Fibroblast of skin of left quadriceps (primary cell): ENCODE measurements at regions not wholly inside any gene's neighbourhood (a gene's known extent, or its start where the extent isn't known, plus 50 kb on each side); places are given as distances from the start of the nearest gene placed in this dataset.
A peak's percentile ranks its signal among the peaks of the same experiment; 100 is the strongest.
"Not testable (repeated sequence)": the region's sequence is repeated elsewhere in the genome, so short reads cannot be mapped to it uniquely, and the experiment has no call there.

Experiments used
- DNase-seq, 2 experiments: peaks; one replicate each; pipeline ENCODE4 v3.0.0-alpha.2; 2013; ENCODE audit warnings: low read depth in 2 of 2

DNA sequence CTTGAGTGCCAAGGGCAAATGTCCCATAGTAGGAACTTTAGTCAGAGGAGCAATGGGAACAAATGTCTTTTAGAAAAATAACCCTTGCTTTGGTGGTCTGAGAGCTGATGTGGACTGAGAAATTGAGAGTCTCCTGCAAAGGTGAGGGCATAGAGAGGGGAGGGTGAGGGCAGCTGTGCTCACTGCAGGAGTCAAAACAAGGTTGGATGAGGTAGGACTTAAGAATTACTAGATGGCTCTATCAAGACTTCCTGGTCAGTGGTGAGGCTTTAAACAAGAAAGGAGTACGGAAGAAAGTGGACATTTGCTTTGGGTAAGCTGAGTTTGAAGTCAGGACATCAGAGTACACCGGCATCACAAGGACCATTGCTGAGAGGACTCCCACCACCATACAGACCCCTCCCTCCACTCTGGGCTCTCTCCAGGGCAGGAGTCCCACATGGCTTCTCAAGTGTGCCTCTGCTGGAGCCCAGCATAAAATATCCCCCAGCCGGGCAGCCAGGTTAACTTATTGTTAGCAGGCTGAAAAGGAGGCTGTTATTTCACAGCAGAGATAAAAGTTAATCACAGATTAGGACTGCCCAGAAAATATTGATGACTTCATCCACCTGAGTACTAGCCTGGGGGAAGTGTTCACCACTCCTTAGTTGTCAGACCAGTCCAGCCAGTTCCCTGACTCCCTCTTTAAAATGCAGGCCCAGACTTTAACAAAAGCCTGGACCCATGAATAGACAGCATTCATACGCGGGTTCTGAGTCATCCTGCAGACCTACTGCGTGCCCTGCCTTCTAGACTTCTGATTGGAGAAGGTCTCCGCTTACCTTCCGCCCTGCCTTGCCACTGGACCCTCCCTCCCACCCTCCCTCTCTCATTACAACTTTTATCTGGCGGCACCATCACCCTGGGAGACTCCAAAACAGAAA, 167.2 kb downstream of the BCL2L11 start:
- not testable (repeated sequence) for DNase-seq

DNA sequence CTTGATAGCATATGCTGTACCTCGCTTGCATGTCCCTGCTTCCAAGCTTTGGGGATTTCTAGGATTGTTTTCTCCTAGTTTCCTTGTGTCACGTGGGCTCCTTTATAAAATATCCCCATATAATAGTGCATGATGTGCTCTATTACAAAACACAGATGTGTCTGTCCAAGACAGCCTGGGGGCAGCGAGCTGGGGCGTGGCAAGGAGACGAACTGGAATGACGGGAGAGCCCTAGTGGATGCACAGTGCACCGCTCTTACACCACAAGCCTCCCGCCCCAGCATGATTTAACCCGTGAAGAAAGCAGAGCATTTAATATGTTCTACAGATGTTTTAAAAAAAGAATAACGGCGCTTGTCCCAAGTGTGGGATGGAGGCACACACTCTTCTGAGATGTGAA, 169.7 kb downstream of the BCL2L11 start:
- not testable (repeated sequence) for DNase-seq

DNA sequence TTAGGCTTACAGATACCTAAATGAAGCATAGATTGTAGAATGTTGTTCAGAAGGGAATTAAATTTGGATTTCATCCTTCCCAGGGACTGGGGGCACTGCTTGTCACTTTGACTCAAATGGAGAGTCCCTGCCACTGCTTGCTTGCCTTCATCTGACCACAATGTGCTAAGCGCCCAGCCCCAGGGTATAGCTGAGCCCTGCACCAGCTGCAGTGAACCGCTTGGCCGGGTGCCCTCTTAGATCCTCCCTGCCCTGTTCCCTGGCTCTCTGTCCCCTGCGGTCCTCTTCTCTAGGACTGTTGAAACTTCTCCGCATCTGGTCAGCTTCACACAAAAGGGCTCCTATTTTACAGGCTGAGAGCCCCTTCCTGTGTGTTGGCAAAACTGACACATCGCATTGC, 170.9 kb downstream of the BCL2L11 start:
- not testable (repeated sequence) for DNase-seq

DNA sequence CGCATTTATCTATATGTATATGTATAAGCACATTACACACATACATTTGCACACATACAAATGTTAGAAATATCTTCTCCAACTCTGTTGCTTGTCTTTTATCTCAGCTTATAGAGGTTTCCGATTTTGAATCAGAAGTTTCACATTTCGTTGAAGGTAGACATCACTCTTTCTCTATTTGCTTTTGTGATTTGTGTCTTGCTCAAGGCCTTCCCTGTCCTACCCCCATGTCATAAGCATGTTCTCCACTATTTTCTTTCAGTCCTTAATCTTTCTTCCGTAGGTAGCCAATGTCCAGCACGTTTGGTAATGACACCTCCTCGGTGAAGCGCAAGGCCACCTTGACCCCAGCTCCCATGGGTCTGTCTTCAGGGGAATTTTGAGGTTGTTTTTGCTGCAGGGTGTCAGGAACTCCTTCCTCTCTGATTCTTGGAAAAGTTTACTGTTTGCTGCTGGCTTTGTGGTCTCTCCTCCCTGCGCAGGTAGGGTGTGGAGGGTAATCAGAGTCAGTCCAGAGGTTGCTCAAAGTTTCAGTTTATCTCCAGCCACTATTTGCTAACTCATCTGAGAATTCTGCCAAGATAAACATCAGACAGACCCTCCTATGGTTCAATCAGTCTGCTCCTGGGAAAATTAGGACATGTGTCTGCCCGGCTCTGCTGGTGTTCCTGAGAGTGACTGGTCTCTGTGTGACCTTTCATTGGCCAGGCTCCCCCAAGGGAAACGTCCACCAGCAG, 171.7 kb downstream of the BCL2L11 start:
- DNase-seq: not testable (repeated sequence)

DNA sequence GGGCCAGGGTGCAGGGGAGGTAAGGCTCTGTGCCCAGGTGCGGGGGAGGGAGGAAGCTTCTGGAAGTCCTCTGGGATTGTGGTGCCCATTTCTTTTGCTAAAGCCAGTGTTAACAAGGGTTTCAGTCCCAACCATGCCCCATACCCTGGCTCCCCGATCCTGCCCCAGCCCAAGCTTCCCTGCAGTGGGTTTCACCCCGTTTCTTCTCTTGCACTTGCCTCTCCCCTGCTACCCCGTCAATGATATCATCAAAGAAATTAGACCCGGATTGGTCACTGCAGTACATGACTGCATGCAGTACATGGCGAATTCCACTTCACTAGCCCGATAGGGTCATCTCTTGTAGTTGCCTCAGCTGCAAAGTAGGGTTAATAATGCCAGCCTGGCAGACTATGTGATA, 174.0 kb downstream of the BCL2L11 start:
- DNase-seq: not testable (repeated sequence)

DNA sequence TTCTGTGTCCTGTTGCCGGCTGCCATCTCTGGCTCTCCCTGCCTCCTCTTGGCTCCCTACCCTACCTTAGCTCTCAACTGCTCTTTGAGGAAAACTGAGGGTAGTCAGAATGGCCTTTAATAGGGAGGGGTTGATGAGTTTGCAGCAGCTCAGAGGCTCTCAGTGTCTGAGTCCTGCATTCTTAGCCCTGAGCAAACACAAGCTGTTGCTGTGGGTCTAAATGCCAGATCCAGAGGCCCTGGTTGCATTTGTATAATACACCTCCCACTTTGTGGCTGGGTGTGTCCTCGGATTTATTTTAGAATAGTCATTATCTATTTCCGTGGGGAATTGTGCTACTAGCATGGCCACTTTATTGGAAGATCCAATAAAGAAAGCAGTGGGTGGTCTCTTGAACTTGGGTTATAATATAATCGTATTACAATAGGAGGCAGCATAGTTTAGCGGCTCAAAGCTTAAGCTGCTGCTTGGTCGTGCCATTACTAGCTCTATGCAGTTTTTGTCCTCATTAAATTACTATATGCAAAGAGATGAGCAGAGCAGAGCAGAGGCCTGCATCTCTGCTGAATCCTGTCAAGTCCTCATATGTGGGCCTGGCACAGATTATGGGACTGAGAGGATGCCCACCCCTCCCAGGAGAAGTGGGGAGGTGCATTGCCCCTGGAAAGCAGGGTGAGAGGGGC, 175.5 kb downstream of the BCL2L11 start:
- DNase-seq: not testable (repeated sequence)

DNA sequence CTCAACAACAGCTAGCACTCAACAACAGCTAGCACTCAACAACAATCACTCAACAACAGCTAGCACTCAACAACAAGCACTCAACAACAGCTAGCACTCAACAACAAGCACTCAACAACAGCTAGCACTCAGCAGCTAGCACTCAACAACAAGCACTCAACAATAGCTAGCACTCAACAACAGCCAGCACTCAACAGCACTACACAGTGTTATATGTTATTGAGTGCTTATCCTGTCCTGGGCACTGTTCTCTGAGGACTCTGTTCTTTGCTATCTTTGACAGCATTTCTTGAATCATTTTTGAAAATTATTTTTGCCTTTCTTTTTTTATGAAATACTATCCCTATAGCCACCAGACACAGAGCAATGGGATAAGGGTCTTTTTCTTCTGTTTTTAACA, 176.4 kb downstream of the BCL2L11 start:
- DNase-seq: not testable (repeated sequence)

DNA sequence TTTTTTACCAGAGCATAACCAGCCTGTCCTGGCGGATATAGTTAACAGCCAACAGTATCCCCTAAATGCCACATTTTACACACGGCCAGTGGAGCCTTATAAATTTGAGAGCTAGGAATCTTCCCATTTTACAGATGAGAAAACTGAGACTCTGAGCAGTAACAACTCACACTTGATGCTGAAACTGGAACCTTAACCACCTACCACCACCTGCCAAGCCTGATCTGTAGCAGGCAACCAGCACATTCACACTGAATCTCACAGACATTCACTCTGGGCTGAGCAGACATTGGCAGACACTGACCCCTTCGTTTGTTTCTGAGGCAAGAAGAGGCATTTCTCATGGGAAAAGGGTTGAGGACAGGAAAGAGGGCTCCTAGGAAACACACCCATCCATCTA, 178.2 kb downstream of the BCL2L11 start:
- not testable (repeated sequence) for DNase-seq

DNA sequence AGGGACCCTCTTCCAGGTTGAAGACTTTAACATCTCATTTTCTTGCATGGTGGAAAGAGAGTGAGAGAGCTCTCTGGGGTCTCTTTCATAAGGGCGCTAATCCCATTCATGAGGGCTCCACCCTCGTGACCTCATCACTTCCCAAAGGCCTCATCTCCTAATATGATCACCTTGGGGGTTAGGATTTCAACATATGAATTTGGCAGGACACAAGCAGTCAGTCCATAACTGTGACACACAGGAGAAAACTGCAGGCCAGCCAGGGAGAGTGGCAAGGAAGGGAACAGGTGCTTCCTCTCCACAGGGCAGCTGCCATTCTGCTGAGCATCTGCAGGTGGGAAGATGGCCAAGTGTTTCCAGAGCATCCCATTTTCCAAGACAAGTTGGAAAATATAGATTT, 178.9 kb downstream of the BCL2L11 start:
- not testable (repeated sequence) for DNase-seq

DNA sequence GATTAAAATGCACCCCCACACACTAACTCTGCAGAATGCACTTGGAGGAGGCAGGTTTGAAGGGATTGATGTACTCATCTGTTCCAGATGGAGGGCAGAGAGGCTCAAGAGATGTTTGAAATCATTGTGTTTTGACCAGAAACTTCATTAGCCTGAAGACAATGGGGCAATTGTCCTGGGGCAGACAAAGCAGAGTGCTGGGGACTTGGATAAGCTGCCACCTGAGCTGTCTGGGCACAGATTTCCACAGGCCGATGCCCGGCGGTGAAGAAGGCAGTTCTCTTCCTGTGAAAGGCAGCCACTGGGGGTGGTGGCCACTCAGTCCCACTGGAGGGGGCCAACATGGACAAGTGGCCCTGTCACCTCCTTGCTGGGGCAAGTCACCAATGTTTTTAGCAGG, 181.0 kb downstream of the BCL2L11 start:
- not testable (repeated sequence) for DNase-seq

DNA sequence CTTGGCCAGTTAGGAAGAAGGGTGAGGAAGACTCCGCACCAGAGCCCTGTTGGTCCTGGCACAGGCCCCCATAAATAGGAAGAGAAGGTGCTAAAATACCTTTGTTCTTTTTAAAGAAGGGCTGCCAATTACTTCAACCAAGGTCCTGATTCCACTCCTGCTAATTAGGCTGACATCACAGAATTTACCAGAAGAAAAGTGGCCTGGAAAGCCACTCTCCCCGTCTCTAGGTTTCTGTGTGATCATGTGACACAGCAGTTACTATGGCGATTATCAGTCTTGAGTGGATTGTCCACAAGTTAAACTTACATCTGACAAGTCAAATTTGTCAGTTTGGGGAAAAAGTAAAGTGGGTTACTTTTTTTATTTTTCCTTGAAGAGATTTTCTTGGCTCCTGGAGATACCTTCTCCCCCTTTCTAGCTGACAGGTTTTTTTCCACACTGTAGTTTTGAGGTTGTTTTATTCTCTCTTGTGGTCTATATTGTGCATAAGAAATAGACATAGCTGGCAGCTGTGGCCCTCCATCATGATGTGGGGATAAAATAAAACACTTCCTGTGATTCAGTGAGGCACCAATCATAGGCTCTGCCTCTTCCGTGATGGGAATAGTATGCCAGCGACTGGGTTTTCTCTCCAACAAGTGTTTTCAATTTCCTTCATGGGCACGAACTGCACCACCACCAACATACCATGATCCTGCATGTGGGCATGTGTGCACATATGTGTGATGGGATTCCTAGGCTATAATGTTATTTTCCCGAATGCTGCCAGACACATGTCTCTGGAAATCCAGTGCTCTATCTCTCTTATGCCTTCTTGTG, 181.9 kb downstream of the BCL2L11 start:
- DNase-seq: not testable (repeated sequence)

DNA sequence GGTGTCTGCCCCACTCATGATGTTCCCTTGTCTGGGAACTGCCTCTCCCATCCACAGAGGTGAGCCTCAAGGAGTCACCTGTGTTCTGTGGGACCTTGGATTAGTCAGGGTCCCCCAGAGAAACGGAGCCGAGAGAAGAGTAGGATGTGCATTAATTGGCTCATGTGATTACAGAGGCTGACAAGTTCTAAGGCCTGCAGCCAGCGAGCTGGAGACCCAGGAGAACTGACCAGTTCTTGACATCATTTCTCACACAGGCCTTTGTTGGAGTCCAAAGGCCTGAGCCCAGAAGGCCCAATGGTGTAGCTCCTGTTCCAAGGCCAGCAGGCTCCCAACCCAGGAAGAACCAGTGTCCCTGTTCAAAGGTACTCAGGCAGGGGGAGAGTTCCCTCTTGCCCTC, 186.6 kb downstream of the BCL2L11 start:
- not testable (repeated sequence) for DNase-seq

DNA sequence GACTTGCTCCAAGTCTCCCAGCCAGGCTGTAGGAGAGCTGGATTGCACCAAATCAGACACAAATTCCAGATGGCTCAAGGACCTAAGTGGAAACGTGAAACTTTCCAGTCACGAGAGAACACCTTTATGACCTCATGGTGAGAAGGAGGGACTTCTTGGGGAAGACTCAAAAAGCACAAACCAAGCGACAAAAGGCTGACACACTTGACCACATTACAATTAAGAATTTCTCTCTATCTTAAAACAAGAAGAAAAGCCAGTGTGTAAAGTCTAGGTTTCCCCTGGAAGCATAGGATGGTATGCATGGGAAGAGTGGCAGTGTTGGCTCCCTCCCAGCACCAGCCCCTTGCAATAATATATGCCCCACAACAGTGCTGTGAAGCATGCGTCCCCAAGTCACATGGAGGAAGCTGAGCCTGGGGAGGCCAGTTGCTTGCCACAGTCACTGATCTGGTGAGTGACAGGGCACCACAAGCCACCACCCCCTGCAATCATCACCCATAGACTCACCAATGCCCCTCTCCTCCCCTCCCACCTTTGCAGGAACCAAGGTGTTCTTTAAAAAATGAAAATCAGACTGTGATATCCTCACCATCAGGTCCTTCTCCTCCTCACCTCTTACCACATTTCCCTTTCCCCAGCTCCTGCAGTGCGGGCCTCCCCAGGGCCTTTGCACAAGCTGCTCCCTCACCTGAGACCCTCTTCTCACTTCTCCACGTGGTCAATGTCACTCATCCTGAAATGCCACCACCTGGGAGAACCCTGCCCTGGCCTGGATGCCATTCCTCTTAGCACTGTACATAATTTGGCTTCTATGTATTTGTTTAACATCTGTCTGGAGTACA, 188.7 kb downstream of the BCL2L11 start:
- DNase-seq: not testable (repeated sequence)

DNA sequence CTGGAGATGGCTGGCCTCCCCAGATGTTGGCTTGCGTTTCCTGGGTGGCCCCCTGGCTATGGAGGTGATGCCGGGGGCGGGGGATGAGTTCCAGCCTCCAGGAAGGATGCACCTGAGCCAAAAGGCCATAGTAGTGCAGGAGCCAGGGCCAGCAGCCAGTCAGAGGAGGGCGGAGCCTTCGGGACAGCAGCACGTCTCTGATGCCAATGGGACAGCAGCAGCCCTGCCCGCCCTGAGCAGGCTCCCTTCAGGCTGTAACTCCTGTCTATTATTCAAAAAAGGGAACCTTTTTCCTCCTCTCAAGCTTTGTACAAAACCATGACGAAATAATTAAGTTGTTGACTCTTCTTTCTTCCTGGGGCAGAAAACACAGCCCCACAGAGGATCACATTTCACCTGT, 189.7 kb downstream of the BCL2L11 start:
- not testable (repeated sequence) for DNase-seq

DNA sequence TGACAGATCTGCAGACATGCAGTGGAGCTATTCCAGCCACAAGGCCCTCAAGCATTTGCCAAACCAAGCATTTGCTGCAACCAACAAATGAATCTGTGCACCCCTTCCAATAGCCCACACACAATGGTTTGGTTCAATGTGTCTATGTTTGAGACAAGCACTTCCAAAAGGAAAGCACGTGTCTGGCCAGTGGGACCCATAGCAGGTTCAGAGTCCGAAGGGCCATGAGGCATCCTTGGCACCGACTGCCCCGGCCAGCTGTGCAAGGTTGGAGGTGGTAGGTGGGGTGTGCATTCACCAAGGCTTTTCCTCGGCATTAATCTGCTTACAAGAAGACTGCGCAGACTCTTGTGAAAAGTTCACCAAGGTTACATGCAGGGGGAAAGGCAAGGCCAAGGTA, 190.9 kb downstream of the BCL2L11 start:
- not testable (repeated sequence) for DNase-seq

DNA sequence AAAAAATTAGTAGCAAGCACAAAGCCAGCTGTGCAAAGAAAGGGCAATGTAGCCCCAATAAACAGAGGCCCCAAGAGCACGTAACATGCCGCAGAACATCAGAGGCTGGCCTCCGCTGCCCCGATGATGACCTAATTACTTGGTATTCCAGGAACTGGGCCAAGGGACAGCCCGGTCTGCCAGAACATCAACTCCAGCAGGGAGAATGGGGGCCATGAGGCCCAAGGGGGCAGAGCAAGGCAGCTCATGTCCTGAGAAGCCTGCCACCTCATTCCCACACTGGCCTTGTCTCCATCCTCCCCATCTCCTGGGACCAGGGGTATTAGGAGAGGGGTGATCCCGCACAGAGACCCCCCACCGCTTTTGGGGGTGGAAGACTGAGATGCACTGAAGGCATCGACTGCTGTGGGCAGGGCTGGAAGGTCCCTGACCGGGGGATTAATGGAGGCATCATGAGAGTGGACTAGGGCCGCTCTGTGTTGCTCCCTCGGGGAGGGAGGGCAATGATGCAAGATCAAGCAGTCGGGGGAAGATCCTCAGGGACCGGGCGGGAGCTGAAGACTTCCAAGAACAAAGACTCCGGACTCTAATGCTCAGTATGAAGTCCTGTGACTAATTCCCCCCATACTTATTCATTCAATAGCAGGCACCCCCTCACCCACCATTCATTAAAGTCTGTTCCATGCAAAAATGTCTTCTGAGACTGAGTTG, 192.3 kb downstream of the BCL2L11 start:
- peak; percentile 8 to 16 for DNase-seq

DNA sequence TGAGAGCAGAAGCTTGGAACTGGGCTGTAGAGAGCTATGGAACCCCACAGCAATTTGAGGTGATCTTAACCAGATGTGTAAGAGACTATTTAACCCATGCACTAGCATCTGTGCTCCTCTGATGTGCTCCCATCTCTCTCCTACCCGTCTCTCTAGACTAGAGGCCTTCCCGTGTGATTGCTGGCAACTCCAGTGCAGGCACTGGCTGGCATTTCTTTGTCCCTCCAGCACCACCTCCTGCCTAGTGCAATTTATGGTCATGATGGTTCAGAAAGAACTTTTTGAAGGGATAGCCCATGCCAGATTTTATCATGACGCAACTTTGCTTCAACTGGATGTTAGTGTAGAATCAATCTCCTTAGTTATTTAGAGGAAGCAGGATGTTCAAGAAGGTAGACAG, 193.0 kb downstream of the BCL2L11 start:
- not testable (repeated sequence) for DNase-seq

DNA sequence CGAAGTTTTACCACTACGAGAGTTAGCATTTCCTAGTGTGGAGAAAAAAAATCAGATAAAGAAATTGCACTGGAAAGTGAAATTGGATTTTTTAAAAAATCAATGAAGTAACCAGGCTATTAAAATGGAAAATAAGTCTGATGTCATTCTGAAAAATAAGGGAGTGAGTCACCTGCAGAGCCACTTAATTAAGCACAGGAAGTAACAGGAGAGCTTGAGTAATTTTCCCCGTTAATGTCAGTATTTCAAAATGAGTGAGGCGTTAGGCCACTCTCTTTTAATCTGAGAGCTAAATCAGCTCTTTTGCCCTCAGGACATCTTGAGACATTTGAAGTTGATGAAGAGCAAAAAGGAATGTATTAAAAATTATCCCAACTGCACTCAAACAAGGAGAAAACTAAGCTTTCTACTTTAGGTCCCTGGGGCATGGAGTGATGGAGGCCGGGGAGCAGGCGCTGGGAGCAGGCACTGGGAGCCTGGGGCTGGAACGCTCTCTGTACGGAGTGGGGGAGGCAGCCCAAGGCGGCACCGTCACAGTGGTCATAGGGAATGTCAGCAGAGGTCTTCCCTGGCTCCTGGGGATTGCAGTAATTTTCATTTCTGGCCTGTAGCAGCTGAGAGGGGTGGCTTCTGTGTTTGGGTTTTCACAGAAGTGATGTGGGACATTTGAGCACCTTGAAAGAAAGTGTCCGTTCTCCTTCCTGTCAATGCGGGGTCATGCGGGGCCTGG, 194.6 kb downstream of the BCL2L11 start:
- not testable (repeated sequence) for DNase-seq

DNA sequence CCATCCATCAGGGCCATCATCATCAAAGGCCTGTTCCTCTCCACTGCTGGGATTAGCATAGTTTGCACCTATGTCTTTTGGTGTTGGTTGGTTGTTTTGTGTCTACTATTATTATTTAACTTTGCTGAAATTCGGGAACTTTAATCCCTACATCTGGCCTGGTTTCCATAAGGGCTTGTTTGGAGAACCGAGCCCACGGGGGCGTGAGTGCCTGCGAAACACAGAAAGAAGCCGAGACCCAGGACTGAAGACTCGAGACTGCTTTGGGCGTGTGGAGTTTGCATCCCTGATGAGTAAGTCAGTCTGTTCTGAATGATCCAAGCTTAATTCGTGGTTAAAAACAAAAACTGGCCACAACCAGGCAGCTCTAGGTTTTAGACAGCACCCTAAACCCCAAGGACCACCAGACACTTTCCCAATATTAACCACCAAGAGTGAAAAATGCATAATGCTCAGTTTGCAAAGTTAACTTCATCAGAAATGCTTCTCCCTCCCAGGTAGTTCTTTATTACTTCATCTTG, 195.6 kb downstream of the BCL2L11 start:
- not testable (repeated sequence) for DNase-seq
